Neural cell (in vitro differentiated cells): ENCODE measurements at regions not wholly inside any gene's neighbourhood (a gene's known extent, or its start where the extent isn't known, plus 50 kb on each side); places are given as distances from the start of the nearest gene placed in this dataset.
"Not testable (repeated sequence)": the region's sequence is repeated elsewhere in the genome, so short reads cannot be mapped to it uniquely, and the experiment has no call there.

Experiments used
- H2AFZ ChIP-seq: fragments of 200-600, 300-800 bp; sonication (generic), shearing (Covaris generic); 2 replicates; pipeline ENCODE4 v1.6.0; 2014; ENCODE audit warnings: low read depth, mild to moderate bottlenecking, antibody characterized with exemption, low read length, moderate library complexity
- H3F3A ChIP-seq: fragments of 200-600 bp; shearing (Covaris generic); 2 replicates; pipeline ENCODE4 v1.6.1; 2016; ENCODE audit warnings: mild to moderate bottlenecking, moderate library complexity, mixed read lengths, antibody characterized with exemption, low read length; ENCODE audit not compliant: insufficient read depth, poor library complexity, severe bottlenecking
- H3K27ac ChIP-seq: fragments of 200-600, 300-800 bp; sonication (generic), shearing (Covaris generic); 2 replicates; pipeline ENCODE4 v1.5.1; 2014; ENCODE audit warnings: mild to moderate bottlenecking, low read length, moderate library complexity
- H3K27me3 ChIP-seq: fragments of 300-800, 200-600 bp; sonication (generic), shearing (Covaris generic); 2 replicates; pipeline ENCODE4 v1.6.0; 2014; ENCODE audit warnings: mild to moderate bottlenecking, low read depth, low read length, moderate library complexity; ENCODE audit not compliant: insufficient read depth
- H3K36me3 ChIP-seq: fragments of 300-800, 200-600 bp; sonication (generic), shearing (Covaris generic); 2 replicates; pipeline ENCODE4 v1.5.1; 2014; ENCODE audit warnings: mild to moderate bottlenecking, antibody characterized with exemption, low read length, moderate library complexity; ENCODE audit not compliant: insufficient read depth
- H3K4me2 ChIP-seq: fragments of 300-800, 200-600 bp; sonication (generic), shearing (Covaris generic); 2 replicates; pipeline ENCODE4 v1.6.0; 2014; ENCODE audit warnings: mild to moderate bottlenecking, low read length
- H3K4me3 ChIP-seq: fragments of 300-800, 200-600 bp; sonication (generic), shearing (Covaris generic); 2 replicates; pipeline ENCODE4 v1.5.1; 2014; ENCODE audit warnings: mild to moderate bottlenecking, low read length, moderate library complexity
- H3K79me2 ChIP-seq: fragments of 200-600 bp; shearing (Covaris generic); replicated peaks from 2 replicates; pipeline ENCODE4 v1.6.0; 2014; ENCODE audit warnings: mild to moderate bottlenecking, low read length, moderate library complexity; ENCODE audit not compliant: insufficient read depth
- H3K9ac ChIP-seq: fragments of 300-800, 200-600 bp; sonication (generic), shearing (Covaris generic); 2 replicates; pipeline ENCODE4 v1.6.1; 2016; ENCODE audit warnings: mild to moderate bottlenecking, low read length, mixed read lengths
- H3K9me2 ChIP-seq: fragments of 200-600 bp; shearing (Covaris generic); 2 replicates; pipeline ENCODE4 v1.6.1; 2016; ENCODE audit warnings: mild to moderate bottlenecking, low read length, mixed read lengths; ENCODE audit not compliant: insufficient read depth
- H3K9me3 ChIP-seq: fragments of 200-600, 300-800 bp; sonication (generic), shearing (Covaris generic); 2 replicates; pipeline ENCODE4 v1.6.1; 2016; ENCODE audit warnings: mild to moderate bottlenecking, mixed run types, low read length, moderate library complexity, mixed read lengths
- H4K20me1 ChIP-seq: fragments of 200-600 bp; shearing (Covaris generic); 2 replicates; pipeline ENCODE4 v1.6.1; 2016; ENCODE audit warnings: mild to moderate bottlenecking, mixed run types; ENCODE audit not compliant: insufficient read depth
- CTCF ChIP-seq: fragments of 450-650 bp; IDR thresholded peaks from 2 replicates; pipeline ENCODE4 v1.5.1; 2014; ENCODE audit warnings: antibody characterized with exemption, mild to moderate bottlenecking, moderate library complexity; ENCODE audit not compliant: poor library complexity, severe bottlenecking
- EP300 ChIP-seq: fragments of 450-650 bp; conservative IDR thresholded peaks from 2 replicates; pipeline ENCODE4 v1.6.1; 2014; ENCODE audit warnings: antibody characterized with exemption, mild to moderate bottlenecking, moderate library complexity; ENCODE audit not compliant: poor library complexity, severe bottlenecking
- EZH2 ChIP-seq: fragments of 200-600, 300-800 bp; shearing (Covaris generic), sonication (generic); IDR thresholded peaks from 2 replicates; pipeline ENCODE4 v1.6.1; 2014; ENCODE audit warnings: antibody characterized with exemption, low read length, borderline replicate concordance, mild to moderate bottlenecking; ENCODE audit not compliant: insufficient read depth, poor library complexity, severe bottlenecking
- MXI1 ChIP-seq: fragments of 450-650 bp; conservative IDR thresholded peaks from 2 replicates; pipeline ENCODE4 v1.6.1; 2014; ENCODE audit warnings: antibody characterized with exemption, mild to moderate bottlenecking; ENCODE audit not compliant: poor library complexity, severe bottlenecking
- POLR2AphosphoS5 ChIP-seq: IDR thresholded peaks from 2 replicates; pipeline ENCODE4 v1.6.1; 2012
- RAD21 ChIP-seq: fragments of 450-650 bp; conservative IDR thresholded peaks from 2 replicates; pipeline ENCODE4 v1.6.1; 2014; ENCODE audit warnings: antibody characterized with exemption, mild to moderate bottlenecking, moderate library complexity
- REST ChIP-seq: IDR thresholded peaks from 2 replicates; pipeline ENCODE4 v1.6.1; 2012; ENCODE audit warnings: borderline replicate concordance
- SMC3 ChIP-seq: fragments of 450-650 bp; conservative IDR thresholded peaks from 2 replicates; pipeline ENCODE4 v1.6.1; 2014; ENCODE audit warnings: antibody characterized with exemption, mild to moderate bottlenecking, moderate library complexity; ENCODE audit not compliant: poor library complexity
- TAF1 ChIP-seq: IDR thresholded peaks from 2 replicates; pipeline ENCODE4 v1.6.1; 2012; ENCODE audit warnings: low read depth

- no peak overlapping the region for H3K4me3 ChIP-seq
These were observed 233.3 kb downstream of the PCSK1 start for GRCh38 chr5:96199713-96200183.

GRCh38 chr5:96198356-96199058, 234.5 kb downstream of the PCSK1 start:
- Histone ChIP-seq H2AFZ (no peak overlapping the region), H3K36me3 (no peaks in the 10 kb centered on the region), H3K9me3 (no peaks in the 10 kb centered on the region), H3K27ac (no peak overlapping the region), H3F3A (no peaks in the 10 kb centered on the region), H4K20me1 (no peaks in the 10 kb centered on the region), H3K4me3 (no peak overlapping the region), H3K9ac (no peak overlapping the region), H3K4me2 (no peak overlapping the region), H3K27me3 (no peaks in the 10 kb centered on the region), H3K79me2 (no peaks in the 10 kb centered on the region), H3K9me2 (no peaks in the 10 kb centered on the region)
- TF ChIP-seq EZH2 (no peak), POLR2AphosphoS5 (no peak), EP300 (no peak)

More at GRCh38 chr5:96199713-96200183, 233.3 kb downstream of the PCSK1 start:
- H3K36me3 ChIP-seq: no peaks in the 10 kb centered on the region
- no peaks in the 10 kb centered on the region for H3K27me3 ChIP-seq
- H3K27ac ChIP-seq: no peak overlapping the region
- H3K9me2 ChIP-seq: no peaks in the 10 kb centered on the region
- no peaks in the 10 kb centered on the region for H3K9me3 ChIP-seq
- H3F3A ChIP-seq: no peaks in the 10 kb centered on the region
- H2AFZ ChIP-seq: no peak overlapping the region
- H3K4me2 ChIP-seq: no peak overlapping the region
- H4K20me1 ChIP-seq: no peaks in the 10 kb centered on the region
- TF ChIP-seq REST (no peak), CTCF (no peak), EP300 (no peak), TAF1 (no peak), EZH2 (no peak), MXI1 (no peak), POLR2AphosphoS5 (no peak), RAD21 (no peak), SMC3 (no peak)
- no peak overlapping the region for H3K9ac ChIP-seq
- H3K79me2 ChIP-seq: no peaks in the 10 kb centered on the region

- H3K4me2 ChIP-seq, H3F3A ChIP-seq, H3K79me2 ChIP-seq, H3K27ac ChIP-seq, H3K36me3 ChIP-seq, H3K9ac ChIP-seq, H3K9me3 ChIP-seq, H3K27me3 ChIP-seq, H4K20me1 ChIP-seq, H3K9me2 ChIP-seq, H3K4me3 ChIP-seq, H2AFZ ChIP-seq: not testable (repeated sequence)
These were observed 235.3 kb downstream of the PCSK1 start for GRCh38 chr5:96197767-96198166.
